Posterior cingulate gyrus (tissue), 11 donors: ENCODE measurements at regions not wholly inside any gene's neighbourhood (a gene's known extent, or its start where the extent isn't known, plus 50 kb on each side); places are given as distances from the start of the nearest gene placed in this dataset.
A peak's percentile ranks its signal among the peaks of the same experiment; 100 is the strongest.

Source experiments
- DNase-seq, 10 donors: peaks; one replicate each; pipeline versions ENCODE4 v3.0.0 to v3.0.0-alpha.2; 2020 to 2021; ENCODE audit warnings: mixed read lengths in 3 of 10
- intact Hi-C: fragments of 100-400 bp; cut with DNase I; formaldehyde crosslinking; loops from one replicate; pipeline ENCODE4 v1.15.1; 2023

DNA sequence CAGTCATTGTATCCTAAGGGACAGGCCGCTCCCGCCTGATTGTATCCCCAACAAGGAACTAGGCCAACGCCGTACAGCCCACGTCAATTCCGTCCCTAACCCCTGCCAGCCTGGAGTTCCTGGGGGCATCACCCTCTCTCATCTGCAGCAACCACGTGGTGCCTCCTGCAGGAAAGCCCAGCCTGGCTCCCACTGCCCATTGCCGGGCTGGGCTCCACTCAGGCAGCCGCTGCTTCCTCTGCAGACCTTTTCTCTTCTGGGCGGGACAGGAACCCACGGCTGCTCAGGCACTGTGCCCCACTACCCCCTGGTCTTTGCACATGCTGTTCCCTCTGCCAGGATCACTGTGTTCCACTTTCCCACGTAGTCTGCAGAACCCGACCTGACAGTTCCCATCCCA, 212.2 kb downstream of the TFCP2L1 start:
- intact Hi-C loops = loop anchor here (10.0 kb wide), 1 partner anchor 728 kb away; the partner anchor contains the start of gene INHBB
- no peak for DNase-seq

DNA sequence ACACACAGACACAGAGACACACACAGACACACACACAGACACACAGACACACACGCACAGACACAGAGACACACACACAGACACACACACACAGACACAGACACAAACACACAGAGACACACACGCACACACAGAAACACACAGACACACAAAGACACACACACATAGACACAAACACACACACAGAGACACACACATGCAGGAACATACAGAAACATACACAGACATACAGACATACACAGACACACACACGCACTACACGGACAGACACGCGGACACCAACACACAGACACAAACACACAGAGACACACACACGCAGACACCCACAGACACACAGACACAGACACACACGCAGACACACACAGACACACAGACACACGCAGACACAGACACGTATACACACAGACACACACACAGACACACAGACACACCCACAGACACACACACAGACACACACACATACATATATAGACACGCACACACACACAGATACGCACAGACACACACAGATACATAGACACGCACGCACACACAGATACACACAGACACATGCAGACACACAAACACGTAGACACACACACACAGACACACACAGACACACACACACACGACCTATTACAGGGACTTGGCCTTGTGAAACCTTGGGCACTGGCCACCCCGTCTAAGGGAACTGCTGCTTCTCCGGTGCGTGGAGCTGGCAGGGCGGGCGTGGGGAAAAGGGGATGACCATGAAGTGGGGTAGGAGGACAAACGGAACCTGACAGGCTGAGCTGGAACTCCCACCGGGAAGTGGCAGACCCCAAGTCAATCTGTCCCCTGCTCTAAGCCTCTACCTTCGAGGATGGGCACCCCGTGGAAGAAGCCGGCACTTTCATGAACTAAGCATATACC, 211.4 kb downstream of the TFCP2L1 start:
- intact Hi-C loops = loop anchor here (10.0 kb wide), 1 partner anchor 729 kb away; the partner anchor contains the start of gene INHBB

DNA sequence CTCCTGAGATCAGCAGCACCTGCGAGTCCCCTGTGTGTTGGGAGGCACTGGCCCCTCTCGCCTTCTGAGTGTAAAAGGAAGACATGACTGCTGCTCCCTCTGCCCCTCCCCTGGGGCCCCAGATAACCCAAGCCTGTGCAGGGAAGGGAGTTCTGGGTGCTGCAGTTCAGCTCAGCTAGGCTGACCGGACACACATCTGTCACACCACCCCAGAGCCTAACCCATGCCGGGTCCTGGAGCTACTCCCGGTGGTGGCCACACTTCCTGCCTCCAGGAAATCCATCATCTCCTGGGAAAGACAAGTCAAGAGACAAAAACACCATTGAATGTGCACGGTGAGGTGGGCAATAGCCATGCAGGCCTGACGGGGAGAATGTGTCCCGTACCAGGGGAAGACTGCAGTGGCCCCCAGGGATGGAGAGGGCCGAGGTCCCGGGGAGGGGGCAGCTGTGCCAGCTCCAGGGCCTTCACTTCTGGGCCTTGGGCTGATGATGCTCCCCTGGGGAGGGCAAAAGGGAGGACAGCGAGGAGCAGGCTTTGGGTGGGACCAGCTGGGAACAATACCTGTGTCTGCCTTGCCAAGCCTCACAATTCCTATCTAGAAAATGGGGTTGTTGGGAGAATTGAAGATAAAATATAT, 210.6 kb downstream of the TFCP2L1 start:
- intact Hi-C loops = loop anchor here (10.0 kb wide), 1 partner anchor 730 kb away; the partner anchor contains the start of gene INHBB
- no peak for DNase-seq

More for the DNA sequence above, 211.4 kb downstream of the TFCP2L1 start:
- DNase-seq = no peak

DNA sequence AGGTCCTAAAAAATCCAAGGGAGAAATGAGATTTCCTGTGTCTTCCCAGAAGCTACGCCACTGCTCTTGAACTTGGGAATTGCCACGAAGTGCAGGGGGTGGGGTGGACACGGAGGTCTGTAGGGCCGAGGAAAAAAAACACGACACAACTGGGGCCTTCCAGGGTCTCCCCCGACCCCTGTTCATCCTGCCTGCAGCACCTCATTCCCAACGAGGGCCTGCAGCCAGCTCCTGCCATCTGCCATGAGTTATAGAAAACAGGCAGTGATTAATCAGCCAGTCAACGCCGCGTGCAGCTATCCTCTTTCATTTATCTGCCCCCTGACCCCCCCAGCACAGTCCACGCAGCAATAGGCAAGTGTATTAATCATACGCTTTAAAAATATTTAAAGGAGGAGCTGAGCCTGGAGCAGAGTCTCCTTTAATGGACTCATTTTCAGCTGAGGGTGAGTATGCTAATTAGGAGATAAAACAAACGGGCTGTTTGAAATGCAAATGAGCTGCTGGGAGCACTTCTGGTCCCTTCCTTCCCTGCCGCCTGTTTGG, 209.9 kb downstream of the TFCP2L1 start:
- DNase-seq = peak in 4 of 10 donors; percentile 23 to 90 (median 41)
- intact Hi-C loops = loop anchor here (10.0 kb wide), 1 partner anchor 730 kb away; the partner anchor contains the start of gene INHBB

DNA sequence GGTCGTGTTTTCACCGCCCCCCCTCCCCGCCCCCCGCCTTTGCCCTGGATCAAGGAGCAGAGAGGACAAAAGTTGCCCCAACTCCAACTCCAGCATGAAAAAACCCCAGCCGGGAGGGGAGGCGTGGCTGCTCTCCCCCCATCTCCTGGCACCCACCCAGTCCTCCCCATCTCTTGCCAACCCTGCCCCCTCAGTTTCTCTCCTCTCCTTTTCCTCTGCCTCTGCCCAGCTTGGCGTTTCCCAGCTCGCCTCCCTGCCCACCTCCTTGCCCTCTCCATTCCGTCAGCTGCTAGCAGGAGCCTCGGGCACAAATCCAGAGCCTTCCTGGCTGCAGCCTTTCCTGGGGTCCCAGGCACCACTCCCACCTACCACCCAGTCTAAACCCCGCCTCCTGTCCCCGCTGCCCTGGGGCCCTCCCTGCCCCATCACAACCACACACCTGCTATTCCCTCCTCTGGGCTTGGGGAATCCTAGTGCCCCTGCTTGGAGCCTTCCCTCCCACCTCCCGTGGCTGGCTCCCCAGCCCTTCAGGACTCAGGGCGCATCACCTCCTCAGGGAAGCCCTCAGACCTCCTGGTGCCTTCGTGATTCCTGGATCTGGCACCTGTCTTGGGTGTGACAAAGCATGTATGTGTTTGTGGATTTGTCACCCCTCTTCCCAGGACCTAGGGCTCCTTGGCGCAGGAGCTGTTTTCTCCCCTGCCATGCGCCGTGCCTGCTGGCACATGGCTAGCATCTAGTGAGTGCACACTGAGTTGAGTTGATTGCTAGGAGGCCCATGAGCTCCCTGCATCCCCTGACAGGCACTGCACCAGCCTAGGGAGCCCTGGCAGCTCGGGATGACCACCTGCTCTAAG, 209.1 kb downstream of the TFCP2L1 start:
- intact Hi-C loops = loop anchor here (10.0 kb wide), 1 partner anchor 731 kb away; the partner anchor contains the start of gene INHBB
- DNase-seq = peak in 8 of 10 donors; percentile 19 to 90 (median 50)

DNA sequence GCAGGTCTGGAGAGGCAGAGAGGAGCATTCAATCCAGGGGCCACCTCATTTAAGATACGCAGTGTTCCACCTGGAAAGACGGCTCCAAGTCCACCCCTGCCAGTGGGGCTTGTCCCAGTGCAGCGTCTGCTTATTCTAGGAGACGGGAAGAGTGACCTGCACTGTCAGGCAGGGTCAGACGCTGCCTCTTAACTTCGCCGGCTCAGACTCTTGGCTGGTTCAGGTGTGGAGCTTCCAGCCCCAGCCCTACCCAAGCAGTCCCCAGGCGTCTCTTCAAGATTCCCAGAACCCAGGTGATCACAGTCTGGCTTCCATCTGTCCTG, 208.5 kb downstream of the TFCP2L1 start:
- intact Hi-C loops = loop anchor here (10.0 kb wide), 1 partner anchor 732 kb away; the partner anchor contains the start of gene INHBB
- no peak for DNase-seq

DNA sequence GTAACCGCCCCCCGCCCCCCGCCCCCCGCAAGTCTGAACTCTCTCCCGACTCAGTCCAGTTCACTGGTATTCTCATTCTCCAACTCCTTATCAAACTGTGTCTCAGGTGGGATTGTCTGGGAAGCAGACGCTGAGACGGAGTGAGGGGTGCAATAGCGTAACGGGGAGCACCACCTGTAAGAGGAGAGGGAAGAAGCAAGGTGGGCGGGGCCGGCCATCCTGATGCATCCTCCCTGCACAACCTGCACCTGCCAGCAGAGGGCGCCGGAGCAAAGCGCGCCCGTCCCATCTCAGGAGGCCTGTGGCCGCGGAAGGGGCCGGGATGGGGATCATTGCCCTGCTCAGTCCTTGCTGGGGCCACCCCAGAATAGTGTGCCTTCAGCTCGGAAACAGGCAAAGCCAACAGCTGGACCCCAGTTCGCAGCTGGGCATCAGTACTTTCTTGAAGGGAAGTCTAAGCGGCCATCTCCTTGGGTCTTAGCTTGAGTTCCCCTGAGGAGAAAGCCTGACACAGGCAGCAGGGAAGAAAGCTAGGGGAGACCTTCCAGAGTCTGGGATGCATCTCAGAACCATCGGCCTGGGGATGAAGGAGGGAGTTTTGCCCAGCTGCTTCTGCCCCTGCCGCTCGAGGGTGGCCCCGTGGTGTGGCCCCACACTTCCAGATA, 208.0 kb downstream of the TFCP2L1 start:
- intact Hi-C loops = loop anchor here (10.0 kb wide), 1 partner anchor 732 kb away; the partner anchor contains the start of gene INHBB
- DNase-seq = peak in 4 of 10 donors; percentile 26 to 57 (median 42)

DNA sequence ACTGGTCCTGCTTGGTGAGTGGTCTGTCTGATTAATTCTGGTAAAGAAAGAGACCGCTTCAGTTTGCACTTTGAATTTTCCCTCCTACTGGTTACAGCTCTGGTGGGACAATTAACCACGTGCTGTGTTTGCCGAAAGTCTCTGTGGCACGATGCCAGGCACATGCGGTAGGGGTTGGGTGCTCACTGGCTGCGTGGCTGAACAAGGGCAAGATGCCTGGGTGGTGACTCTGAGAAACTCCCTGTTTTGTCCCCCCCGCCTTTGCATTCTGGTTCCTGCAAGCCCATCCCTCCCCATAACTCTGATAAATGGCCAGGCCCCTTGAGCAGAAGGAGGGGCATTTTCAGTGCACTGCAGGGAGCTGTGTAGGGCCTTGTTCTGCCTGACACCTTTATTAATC, 206.1 kb downstream of the TFCP2L1 start:
- no peak for DNase-seq
- intact Hi-C loops = loop anchor here (10.0 kb wide), 1 partner anchor 734 kb away; the partner anchor contains the start of gene INHBB

DNA sequence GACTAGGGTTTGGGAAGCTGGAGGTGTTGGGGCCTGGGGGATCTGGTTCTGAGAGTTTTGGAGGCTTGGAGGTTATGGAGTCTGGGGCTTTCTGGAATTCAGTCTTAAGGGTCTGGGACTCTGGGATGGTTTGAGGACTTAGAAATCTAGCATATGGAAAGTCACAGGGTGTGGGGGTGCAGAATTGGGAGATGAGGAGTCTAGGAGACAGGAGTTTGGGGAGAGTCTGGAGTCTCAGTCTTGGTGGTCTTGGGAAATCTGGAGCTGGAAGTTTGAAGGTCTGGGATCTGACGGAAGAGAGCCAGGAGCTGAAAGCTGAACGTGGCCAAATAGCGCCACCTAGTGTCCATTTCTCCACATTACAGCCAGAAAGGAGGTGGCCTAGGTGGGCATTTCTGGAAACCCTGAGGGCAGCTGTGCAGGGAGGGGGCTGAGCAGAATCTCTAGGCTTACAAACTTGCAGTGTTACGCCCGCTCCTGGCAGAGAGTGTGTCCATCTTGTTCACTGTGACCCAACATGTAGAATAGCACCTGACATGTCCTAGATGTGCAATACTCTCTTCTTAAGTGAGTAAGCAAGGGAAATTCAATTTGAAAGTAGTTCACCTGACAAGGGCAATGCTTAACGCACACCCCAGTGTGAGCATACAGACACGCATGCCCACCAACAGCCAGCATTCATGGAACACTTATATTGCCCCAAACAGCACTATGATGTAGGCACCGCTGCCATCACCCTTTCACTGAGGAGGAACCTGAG, 204.8 kb downstream of the TFCP2L1 start:
- intact Hi-C loops = loop anchor here (1.0 kb wide), 1 partner anchor 385 kb away; no protein-coding TSS in a partner anchor
- peak in 6 of 10 donors; percentile 36 to 89 (median 70) for DNase-seq

DNA sequence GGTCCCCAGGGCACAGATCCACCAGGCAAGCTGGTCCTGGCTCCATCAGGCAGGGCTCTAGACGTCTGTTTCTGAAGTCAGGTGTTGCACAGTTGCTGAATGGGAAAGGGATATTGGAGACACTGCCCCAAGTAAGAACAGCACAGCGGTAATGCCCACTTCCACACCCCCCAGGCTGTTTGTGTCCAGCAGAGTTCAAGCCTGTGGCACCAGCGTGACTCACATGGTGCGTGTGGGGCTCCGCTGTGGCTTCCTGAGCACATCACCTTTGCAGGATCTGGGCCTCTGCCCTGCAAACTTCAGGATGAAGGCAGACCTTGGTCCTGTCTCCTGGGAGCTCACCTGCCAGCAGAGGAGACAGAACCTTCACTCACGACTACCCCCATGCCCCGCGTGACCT, 203.3 kb downstream of the TFCP2L1 start:
- no peak for DNase-seq
- intact Hi-C loops = no loop called here

DNA sequence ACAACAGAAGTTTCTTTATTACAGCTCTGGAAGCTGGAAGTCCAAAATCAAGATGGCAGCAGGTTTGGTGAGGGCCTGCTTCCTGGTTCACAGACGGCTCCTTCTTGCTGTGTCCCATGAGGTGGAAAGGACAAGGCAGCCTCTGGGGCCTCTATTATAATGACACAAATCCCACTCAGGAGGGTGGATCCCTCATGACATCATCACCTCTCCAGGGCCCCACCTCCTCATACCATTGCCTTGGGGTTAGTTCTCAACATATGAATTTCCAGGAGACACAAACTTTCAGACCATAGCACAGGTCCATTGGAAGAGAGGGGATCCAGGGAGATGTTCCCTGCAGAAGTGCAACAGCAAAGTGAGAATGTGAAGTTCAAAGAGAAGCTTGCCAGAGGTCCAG, 202.8 kb downstream of the TFCP2L1 start:
- DNase-seq = no peak
- intact Hi-C loops = no loop called here

DNA sequence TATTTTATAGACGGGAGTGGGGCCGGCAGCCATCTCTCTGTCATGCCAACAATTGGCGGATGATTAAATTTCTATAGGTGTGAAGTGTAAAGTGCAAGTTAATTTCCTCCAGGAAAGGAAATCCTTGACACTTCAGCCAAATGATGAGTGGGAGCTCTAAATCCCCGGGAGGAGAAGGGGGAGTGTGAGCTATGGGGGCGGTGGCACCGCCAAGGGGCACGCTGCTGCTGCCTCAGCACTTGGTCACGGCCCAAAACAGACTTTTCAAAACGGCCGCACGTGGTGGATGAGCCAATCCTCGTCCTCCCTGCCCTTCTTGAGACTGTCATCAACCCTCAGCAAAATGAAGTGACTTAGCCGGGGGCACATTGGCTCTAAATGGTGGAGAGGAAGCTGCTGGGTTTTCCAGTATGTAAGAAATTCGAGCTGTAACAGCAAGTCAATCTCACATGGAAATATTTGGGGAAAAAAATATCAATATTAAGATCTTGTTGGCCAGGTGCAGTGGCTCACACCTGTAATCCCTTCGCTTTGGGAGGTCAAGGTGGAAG, 200.8 kb downstream of the TFCP2L1 start:
- intact Hi-C loops = no loop called here
- no peak for DNase-seq

DNA sequence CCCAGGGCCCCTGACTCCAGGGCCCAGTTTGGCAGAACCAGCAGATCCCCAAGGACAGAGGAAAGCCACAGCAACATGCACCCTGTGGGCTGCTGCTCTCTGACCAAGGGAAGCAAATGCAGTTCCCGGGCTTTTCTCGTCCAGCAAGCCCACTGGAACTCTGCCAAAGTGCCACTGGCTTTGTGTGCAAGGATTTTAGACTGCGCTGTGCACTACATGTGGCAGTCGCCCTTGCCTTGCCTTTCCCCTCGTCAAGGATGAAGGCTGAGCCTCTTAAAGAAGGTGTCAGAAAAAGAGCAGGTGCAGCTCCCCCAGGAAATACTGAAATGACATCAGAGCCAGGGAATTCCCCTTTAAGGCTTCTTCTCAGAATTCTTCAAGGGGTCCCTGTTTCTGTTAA, 199.2 kb downstream of the TFCP2L1 start:
- intact Hi-C loops = no loop called here
- DNase-seq = peak in 2 of 10 donors; percentile 5 to 44

DNA sequence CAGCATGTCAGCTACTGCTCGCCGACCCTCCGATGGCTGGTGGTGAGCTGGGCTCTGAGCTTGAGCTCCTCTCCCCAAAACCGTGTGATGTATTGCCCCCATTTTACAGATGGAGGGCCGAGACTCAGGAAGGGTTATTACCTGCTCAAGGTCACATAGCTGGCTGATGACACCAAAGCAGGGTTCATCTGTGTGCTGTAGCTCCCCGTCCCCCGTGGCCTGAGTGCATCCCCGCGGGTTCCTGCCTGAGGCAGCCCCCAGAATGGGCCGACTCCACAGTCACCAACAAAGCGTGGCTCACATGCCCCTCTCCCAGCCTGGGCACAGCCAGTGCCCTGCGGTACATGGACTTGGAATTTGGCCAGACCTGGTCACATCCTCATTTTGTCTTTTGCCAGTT, 198.6 kb downstream of the TFCP2L1 start:
- DNase-seq = peak in 3 of 10 donors; percentile 47 to 73 (median 57)
- intact Hi-C loops = no loop called here

DNA sequence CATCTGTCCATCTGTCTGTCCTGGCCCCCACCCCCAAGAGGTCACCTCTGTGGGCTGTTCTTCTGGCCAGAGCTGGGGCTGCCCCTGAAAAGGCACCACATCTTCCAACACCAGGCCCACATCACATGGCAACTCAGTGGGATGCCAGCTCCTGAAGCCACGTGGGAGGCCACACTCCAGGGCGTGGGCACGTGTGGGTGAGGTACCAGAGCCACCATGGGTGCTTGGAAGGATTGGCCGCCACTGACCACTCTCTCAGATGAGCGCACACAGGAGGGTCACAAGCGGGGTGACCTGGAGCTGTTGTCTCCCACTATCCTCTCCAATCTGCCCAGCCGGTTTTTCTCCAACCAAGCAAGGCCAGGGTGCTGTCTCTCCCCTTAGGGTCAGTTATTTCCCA, 197.9 kb downstream of the TFCP2L1 start:
- peak in 2 of 10 donors; percentile 39 to 74 for DNase-seq
- intact Hi-C loops = no loop called here

DNA sequence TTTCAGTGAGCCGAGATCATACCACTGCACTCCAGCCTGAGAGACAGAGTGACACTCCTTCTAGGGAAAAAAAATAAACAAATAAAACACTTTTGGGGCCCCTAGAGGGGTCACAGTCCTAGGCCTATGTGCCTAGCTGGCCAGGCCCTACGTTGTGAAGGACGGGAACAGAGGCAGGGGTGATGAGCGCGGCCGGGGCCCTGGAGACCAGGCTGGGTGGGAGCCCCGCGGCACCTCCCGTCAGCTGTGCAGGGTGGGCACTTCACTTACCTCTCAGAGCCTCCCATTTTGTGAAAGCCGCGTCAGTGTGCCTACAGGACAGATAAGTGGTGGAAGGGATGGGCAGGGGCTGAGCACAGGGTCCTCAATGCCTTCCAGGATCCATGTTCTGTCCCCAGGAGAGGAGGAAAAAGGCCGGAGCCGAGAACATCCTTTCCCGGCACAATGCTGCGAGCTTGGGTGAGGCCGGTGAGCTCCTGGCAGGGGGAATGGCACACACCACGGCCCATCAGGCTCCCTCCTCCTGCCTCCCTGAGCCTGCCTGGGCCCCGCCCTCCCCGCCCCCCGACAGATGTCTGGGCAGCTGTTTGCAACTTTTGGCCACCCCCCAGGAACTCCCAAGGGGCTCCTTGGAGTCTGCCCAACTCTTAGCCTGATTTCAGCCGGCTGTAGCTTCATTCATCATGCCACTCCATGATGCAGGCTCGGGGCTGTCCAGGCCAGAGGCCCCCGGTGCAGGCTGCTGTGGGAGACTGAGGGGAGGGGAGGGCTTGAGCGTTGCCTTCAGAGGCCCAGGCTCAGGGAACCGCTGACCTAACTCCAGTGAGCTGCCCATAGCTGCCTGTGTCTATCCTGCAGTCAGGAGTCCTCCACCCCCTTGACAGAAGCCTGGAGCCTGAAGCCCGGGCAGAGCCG, 196.5 kb downstream of the TFCP2L1 start:
- intact Hi-C loops = no loop called here
- DNase-seq = peak in 1 of 10 donors; percentile 68

DNA sequence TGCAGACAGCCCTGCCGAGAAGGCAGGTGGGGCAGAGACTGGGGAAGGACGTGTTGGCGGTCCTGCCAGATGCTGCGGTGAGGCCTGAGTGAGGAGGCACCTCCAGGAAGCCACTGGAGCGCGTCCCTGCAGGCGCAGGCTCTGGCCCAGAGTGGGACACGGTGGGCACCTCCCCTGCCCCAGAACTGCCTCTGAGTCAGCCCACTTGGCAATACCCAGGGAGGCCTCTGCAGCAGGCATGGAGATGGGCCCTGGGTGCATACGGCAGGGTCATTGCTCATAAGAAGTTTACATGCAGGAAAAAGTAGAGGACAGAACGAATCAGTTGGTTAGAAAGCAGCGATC, 195.9 kb downstream of the TFCP2L1 start:
- intact Hi-C loops = no loop called here
- peak in 1 of 10 donors; percentile 67 for DNase-seq
